IMR-90 (cell line): ENCODE measurements at regions not wholly inside any gene's neighbourhood (a gene's known extent, or its start where the extent isn't known, plus 50 kb on each side); places are given as distances from the start of the nearest gene placed in this dataset.

ENCODE experiments used
- ATAC-seq: fragments of 200-7000 bp; cut with Tn5 transposase; 2 replicates; pipeline ENCODE4 v1.9.1; 2020; ENCODE audit warnings: low read depth, mild to moderate bottlenecking, moderate library complexity
- BruUV-seq: library from RNA; stranded (reverse); fragments of 400-500 nt; replicated peaks from 2 replicates; lab custom pipeline; 2021; lab: Mats Ljungman, UMichigan
- CTCF ChIA-PET: fragments of 300-600 bp; formaldehyde crosslinking; extraction: SDS; loops from one replicate; lab custom pipeline; 2021; ENCODE audit warnings: antibody characterized with exemption; lab: Yijun Ruan, JAX
- POLR2A ChIA-PET: fragments of 300-600 bp; sonication (Branson Sonifier 250); formaldehyde crosslinking; loops from one replicate; lab custom pipeline; 2022; ENCODE audit warnings: antibody characterized with exemption; ENCODE audit not compliant: unreplicated experiment; lab: Charles Lee
- DNase-seq: peaks from one replicate; pipeline ENCODE4 v3.0.0; 2013
- H2AFZ ChIP-seq: replicated peaks from 2 replicates; pipeline ENCODE3; 2013; ENCODE audit warnings: low read length, mild to moderate bottlenecking; ENCODE audit not compliant: poor library complexity
- H2AK5ac ChIP-seq: 2 replicates; pipeline ENCODE4 v1.6.1; 2013; ENCODE audit warnings: low read depth, low read length, inconsistent platforms
- H2AK9ac ChIP-seq: replicated peaks from 2 replicates; pipeline ENCODE3; 2013; ENCODE audit warnings: mild to moderate bottlenecking, low read depth, low read length, moderate library complexity; ENCODE audit not compliant: poor library complexity
- H2BK120ac ChIP-seq: 2 replicates; pipeline ENCODE4 v1.6.1; 2013; ENCODE audit warnings: low read depth, low read length, inconsistent platforms
- H2BK15ac ChIP-seq: 3 replicates; pipeline ENCODE4 v1.6.1; 2013; ENCODE audit warnings: low read depth, low read length, inconsistent platforms
- H2BK20ac ChIP-seq: 2 replicates; pipeline ENCODE4 v1.6.1; 2013; ENCODE audit warnings: low read depth, mild to moderate bottlenecking, inconsistent platforms, low read length, moderate library complexity
- H2BK5ac ChIP-seq: 2 replicates; pipeline ENCODE4 v1.6.1; 2013; ENCODE audit warnings: mild to moderate bottlenecking, low read depth, low read length, inconsistent platforms; ENCODE audit not compliant: poor library complexity, severe bottlenecking
- H3K14ac ChIP-seq: replicated peaks from 2 replicates; pipeline ENCODE4 v1.6.1; 2013; ENCODE audit warnings: low read depth, low read length, inconsistent platforms
- H3K18ac ChIP-seq: 2 replicates; pipeline ENCODE4 v1.6.1; 2013; ENCODE audit warnings: low read depth, low read length, control low read depth
- H3K23ac ChIP-seq: 2 replicates; pipeline ENCODE4 v1.6.1; 2013; ENCODE audit warnings: low read depth, low read length, inconsistent platforms
- H3K27ac ChIP-seq: 2 replicates; pipeline ENCODE4 v1.5.1; 2013; ENCODE audit warnings: mild to moderate bottlenecking, control low read depth, low read length; ENCODE audit not compliant: insufficient read depth
- H3K27me3 ChIP-seq: 2 replicates; pipeline ENCODE4 v1.6.1; 2013; ENCODE audit warnings: low read length; ENCODE audit not compliant: control insufficient read depth, insufficient read depth
- H3K36me3 ChIP-seq: 2 replicates; pipeline ENCODE4 v1.6.1; 2013; ENCODE audit warnings: low read length, mixed read lengths; ENCODE audit not compliant: control insufficient read depth, insufficient read depth
- H3K4ac ChIP-seq: 2 replicates; pipeline ENCODE4 v1.6.1; 2013; ENCODE audit warnings: low read depth, low read length, inconsistent platforms
- H3K4me1 ChIP-seq: 2 replicates; pipeline ENCODE4 v1.6.1; 2013; ENCODE audit warnings: low read length, mixed read lengths; ENCODE audit not compliant: control insufficient read depth, insufficient read depth
- H3K4me2 ChIP-seq: 2 replicates; pipeline ENCODE4 v1.6.1; 2013; ENCODE audit warnings: low read depth, mild to moderate bottlenecking, control low read depth, low read length, moderate library complexity
- H3K4me3 ChIP-seq: 2 replicates; pipeline ENCODE4 v1.5.1; 2013; ENCODE audit warnings: low read depth, mild to moderate bottlenecking, control low read depth, low read length, moderate library complexity; ENCODE audit not compliant: insufficient read depth
- H3K56ac ChIP-seq: 2 replicates; pipeline ENCODE4 v1.6.1; 2013; ENCODE audit warnings: low read length, inconsistent platforms; ENCODE audit not compliant: insufficient read depth; ENCODE audit errors: extremely low read depth
- H3K79me1 ChIP-seq, 2 experiments: 2 replicates each; pipeline ENCODE4 v1.6.1; 2013; ENCODE audit warnings: low read length in 2 of 2, inconsistent platforms in 1 of 2, low read depth in 1 of 2
- H3K9ac ChIP-seq: 2 replicates; pipeline ENCODE4 v1.6.1; 2013; ENCODE audit warnings: low read depth, low read length, control low read depth
- H3K9me1 ChIP-seq: 2 replicates; pipeline ENCODE4 v1.6.1; 2013; ENCODE audit warnings: low read length, inconsistent platforms; ENCODE audit not compliant: insufficient read depth
- H3K9me3 ChIP-seq: 2 replicates; pipeline ENCODE4 v1.6.1; 2013; ENCODE audit warnings: low read length; ENCODE audit not compliant: control insufficient read depth, insufficient read depth
- H4K20me1 ChIP-seq: 2 replicates; pipeline ENCODE4 v1.6.1; 2013; ENCODE audit warnings: low read length, inconsistent platforms; ENCODE audit not compliant: insufficient read depth
- H4K5ac ChIP-seq: 2 replicates; pipeline ENCODE4 v1.6.1; 2013; ENCODE audit warnings: mild to moderate bottlenecking, low read depth, low read length, control low read depth
- H4K8ac ChIP-seq, 2 experiments: 2 replicates each; pipeline ENCODE4 v1.6.1; 2013; ENCODE audit warnings: low read depth in 2 of 2, low read length in 2 of 2, control low read depth in 1 of 2, inconsistent platforms in 1 of 2
- H4K91ac ChIP-seq: 2 replicates; pipeline ENCODE4 v1.6.1; 2013; ENCODE audit warnings: low read depth, low read length, inconsistent platforms; ENCODE audit not compliant: insufficient read depth
- RFX5 ChIP-seq: IDR thresholded peaks from 2 replicates; pipeline ENCODE4 v1.8.0; 2012; ENCODE audit warnings: low read depth, mild to moderate bottlenecking, low read length, moderate library complexity
- WGBS, 2 experiments: methylation state at CpG; one replicate each; pipeline versions ENCODE4 v1.1.5 to v1.1.7; 2013; ENCODE audit warnings: missing lambda C conversion rate in 2 of 2; ENCODE audit not compliant: insufficient read length in 1 of 2; ENCODE audit errors: extremely low coverage in 2 of 2; 5-methylcytosine and 5-hydroxymethylcytosine counted together
- dilution Hi-C: fragments of 300-500 bp; cut with HindIII; formaldehyde crosslinking; loops from one replicate; pipeline ENCODE4 v1.14.3; 2018; ENCODE audit warnings: low sequenced_read_pairs; ENCODE audit not compliant: unreplicated experiment
- in situ Hi-C: fragments of 300-500 bp; cut with MboI; formaldehyde crosslinking; loops from 3 replicates; pipeline ENCODE4 v1.14.3; 2019; ENCODE audit warnings: low sequenced_read_pairs, inconsistent platforms, mixed read lengths
- intact Hi-C: fragments of 100-400 bp; cut with micrococcal nuclease; formaldehyde crosslinking; loops from 2 replicates; pipeline ENCODE4 v1.10.0; 2022
- TF ChIP-seq, protein P1 (sequence below): fragments of 150-350 bp; IDR thresholded peaks from 2 replicates; pipeline ENCODE4 v1.6.1; 2017; ENCODE audit warnings: mild to moderate bottlenecking, antibody characterized with exemption, low read length, low read depth

DNA sequence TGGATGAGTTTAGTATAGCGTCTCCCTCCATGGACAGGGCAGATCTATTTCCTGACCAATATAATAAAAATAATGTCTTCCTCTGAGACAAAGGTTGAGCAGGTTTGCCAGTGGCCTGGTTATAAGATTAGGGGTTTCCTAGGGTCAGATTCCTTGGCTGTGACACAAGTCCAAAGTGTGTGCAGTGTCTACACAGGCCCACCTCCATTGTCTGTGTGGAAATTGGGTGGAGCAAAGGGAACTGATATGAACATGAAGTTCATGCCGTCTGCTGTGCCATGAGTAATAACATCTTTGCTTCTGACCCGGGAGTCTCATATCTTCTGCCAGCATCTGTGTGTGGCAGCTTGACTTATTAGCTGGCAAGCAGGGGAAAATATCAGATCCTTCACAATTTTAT, 187.7 kb upstream of the BOD1L1 start:
- Histone ChIP-seq H3K9ac (no peak overlapping the region), H3K27ac (no peak overlapping the region), H2AFZ (peak overlapping the region; percentile 21), H3K56ac (no peak overlapping the region), H3K9me3 (no peaks in the 10 kb centered on the region), H3K18ac (no peak overlapping the region), H4K5ac (no peak overlapping the region), H2BK5ac (no peak overlapping the region), H3K4me3 (no peak overlapping the region), H4K8ac (no peak overlapping the region), H3K36me3 (no peaks in the 10 kb centered on the region), H3K4ac (no peak overlapping the region), H3K9me1 (no peaks in the 10 kb centered on the region), H3K23ac (no peak overlapping the region), H4K20me1 (no peaks in the 10 kb centered on the region), H3K4me2 (no peak overlapping the region), H2BK15ac (no peak overlapping the region), H3K4me1 (no peaks in the 10 kb centered on the region), H2AK5ac (no peak overlapping the region), H2AK9ac (no peak overlapping the region), H4K91ac (no peak overlapping the region), H3K27me3 (no peaks in the 10 kb centered on the region; the same call in 1 of the 2 replicates), H3K14ac (no peak overlapping the region), H2BK20ac (no peak overlapping the region), H3K79me1 (no peaks in the 10 kb centered on the region), H2BK120ac (no peak overlapping the region)
- in situ Hi-C loops (no loop called here), intact Hi-C loops (no loop called here), dilution Hi-C loops (no loop called here)
- POLR2A ChIA-PET = no interaction called here
- TF ChIP-seq, protein P1, sequence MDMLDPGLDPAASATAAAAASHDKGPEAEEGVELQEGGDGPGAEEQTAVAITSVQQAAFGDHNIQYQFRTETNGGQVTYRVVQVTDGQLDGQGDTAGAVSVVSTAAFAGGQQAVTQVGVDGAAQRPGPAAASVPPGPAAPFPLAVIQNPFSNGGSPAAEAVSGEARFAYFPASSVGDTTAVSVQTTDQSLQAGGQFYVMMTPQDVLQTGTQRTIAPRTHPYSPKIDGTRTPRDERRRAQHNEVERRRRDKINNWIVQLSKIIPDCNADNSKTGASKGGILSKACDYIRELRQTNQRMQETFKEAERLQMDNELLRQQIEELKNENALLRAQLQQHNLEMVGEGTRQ = no peak
- TF ChIP-seq RFX5 = no peak
- ATAC-seq = no peak
- no CpG with 5 or more reads among the region's 3 CpGs for WGBS, 2 experiments
- DNase-seq = no peak
- CTCF ChIA-PET = no interaction called here
- BruUV-seq = no TSS peak
